ENCODE measurements at regions not wholly inside any gene's neighbourhood (a gene's known extent, or its start where the extent isn't known, plus 50 kb on each side); places are given as distances from the start of the nearest gene placed in this dataset.

DNA sequence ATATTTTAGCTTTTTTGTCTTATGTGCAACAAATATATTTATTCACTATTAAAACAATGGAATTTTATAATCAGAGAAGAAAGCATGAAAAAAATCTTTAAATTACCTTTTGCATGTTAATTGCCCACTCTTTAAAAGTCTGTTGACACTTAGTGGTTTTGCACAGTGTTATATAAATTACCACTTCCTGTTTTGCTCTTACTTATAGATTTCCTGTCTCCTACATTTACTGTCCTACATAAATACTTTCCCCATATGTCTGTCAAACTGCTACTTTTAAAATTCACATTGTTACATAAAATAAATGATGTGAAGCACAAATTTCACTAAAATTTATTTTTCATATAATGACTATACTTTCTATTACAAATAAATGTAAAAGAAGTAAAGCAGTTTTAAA lies 161.1 kb upstream of the NDST4 start:
- TF ChIP-seq, protein P1, sequence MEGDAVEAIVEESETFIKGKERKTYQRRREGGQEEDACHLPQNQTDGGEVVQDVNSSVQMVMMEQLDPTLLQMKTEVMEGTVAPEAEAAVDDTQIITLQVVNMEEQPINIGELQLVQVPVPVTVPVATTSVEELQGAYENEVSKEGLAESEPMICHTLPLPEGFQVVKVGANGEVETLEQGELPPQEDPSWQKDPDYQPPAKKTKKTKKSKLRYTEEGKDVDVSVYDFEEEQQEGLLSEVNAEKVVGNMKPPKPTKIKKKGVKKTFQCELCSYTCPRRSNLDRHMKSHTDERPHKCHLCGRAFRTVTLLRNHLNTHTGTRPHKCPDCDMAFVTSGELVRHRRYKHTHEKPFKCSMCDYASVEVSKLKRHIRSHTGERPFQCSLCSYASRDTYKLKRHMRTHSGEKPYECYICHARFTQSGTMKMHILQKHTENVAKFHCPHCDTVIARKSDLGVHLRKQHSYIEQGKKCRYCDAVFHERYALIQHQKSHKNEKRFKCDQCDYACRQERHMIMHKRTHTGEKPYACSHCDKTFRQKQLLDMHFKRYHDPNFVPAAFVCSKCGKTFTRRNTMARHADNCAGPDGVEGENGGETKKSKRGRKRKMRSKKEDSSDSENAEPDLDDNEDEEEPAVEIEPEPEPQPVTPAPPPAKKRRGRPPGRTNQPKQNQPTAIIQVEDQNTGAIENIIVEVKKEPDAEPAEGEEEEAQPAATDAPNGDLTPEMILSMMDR (conservative IDR thresholded peaks at IDR 0.05 in 1 of 2, IDR thresholded peaks at IDR 0.05 in 1 of 2; ENCODE audit: low read depth in 1 of 2, low read length in 2 of 2): no peak
- TF ChIP-seq EZH2 (IDR thresholded peaks at IDR 0.05; ENCODE audit: low read length, missing control alignments): no peak
